Esophagus squamous epithelium (tissue), 4 donors: ENCODE measurements at regions not wholly inside any gene's neighbourhood (a gene's known extent, or its start where the extent isn't known, plus 50 kb on each side); places are given as distances from the start of the nearest gene placed in this dataset.

Experiments
- CTCF ChIP-seq, 6 experiments: fragments of 450-650 bp in 4 of 6; fragments of 200-600 bp in 2 of 6; sonication (generic) in 2 of 6; IDR thresholded peaks; one replicate each; pipeline ENCODE4 v1.5.1; 2016 to 2019; ENCODE audit warnings: antibody characterized with exemption in 6 of 6, mild to moderate bottlenecking in 4 of 6, moderate library complexity in 4 of 6
- POLR2A ChIP-seq, 4 donors: fragments of 450-650 bp; IDR thresholded peaks; one replicate each; pipeline ENCODE4 v1.6.1; 2017; ENCODE audit warnings: antibody characterized with exemption in 4 of 4, mild to moderate bottlenecking in 4 of 4, moderate library complexity in 3 of 4

- TF ChIP-seq CTCF (IDR thresholded peaks at IDR 0.05) (no peak), POLR2A (IDR thresholded peaks at IDR 0.05) (no peak)
Measured at GRCh38 chr12:116635487-116635886, 76.3 kb downstream of the MAP1LC3B2 start.
